ENCODE measurements at regions not wholly inside any gene's neighbourhood (a gene's known extent, or its start where the extent isn't known, plus 50 kb on each side); places are given as distances from the start of the nearest gene placed in this dataset.

- TF ChIP-seq CTCF (IDR thresholded peaks at IDR 0.05; ENCODE audit: borderline replicate concordance, insufficient read depth, low read depth, low read length) = no peak
- no peak overlapping the region for H3K4me3 ChIP-seq (ENCODE audit: low read depth, low read length)
These were observed 645.0 kb upstream of the NOVA1 start for GRCh38 chr14:27242874-27243273.

GRCh38 chr14:27243365-27243764 is 645.5 kb upstream of the NOVA1 start:
- no peak for TF ChIP-seq CTCF (IDR thresholded peaks at IDR 0.05; ENCODE audit: borderline replicate concordance, insufficient read depth, low read depth, low read length)
- no peak overlapping the region for H3K4me3 ChIP-seq (ENCODE audit: low read depth, low read length)

- no peak for TF ChIP-seq CTCF (IDR thresholded peaks at IDR 0.05; ENCODE audit: borderline replicate concordance, insufficient read depth, low read depth, low read length)
- H3K4me3 ChIP-seq (ENCODE audit: low read depth, low read length) = no peak overlapping the region
These were observed 648.1 kb upstream of the NOVA1 start for GRCh38 chr14:27245947-27246346.

GRCh38 chr14:27253966-27254365 is 656.1 kb upstream of the NOVA1 start:
- no peak overlapping the region for H3K4me3 ChIP-seq (ENCODE audit: low read depth, low read length)
- TF ChIP-seq CTCF (IDR thresholded peaks at IDR 0.05; ENCODE audit: borderline replicate concordance, insufficient read depth, low read depth, low read length) = no peak

- TF ChIP-seq CTCF (IDR thresholded peaks at IDR 0.05; ENCODE audit: borderline replicate concordance, insufficient read depth, low read depth, low read length) = no peak
- H3K4me3 ChIP-seq (ENCODE audit: low read depth, low read length) = no peak overlapping the region
These were observed 659.0 kb upstream of the NOVA1 start for GRCh38 chr14:27256805-27257204.

GRCh38 chr14:27267876-27268275 is 670.0 kb upstream of the NOVA1 start:
- no peak for TF ChIP-seq CTCF (IDR thresholded peaks at IDR 0.05; ENCODE audit: borderline replicate concordance, insufficient read depth, low read depth, low read length)
- no peak overlapping the region for H3K4me3 ChIP-seq (ENCODE audit: low read depth, low read length)

- no peak overlapping the region for H3K4me3 ChIP-seq (ENCODE audit: low read depth, low read length)
- TF ChIP-seq CTCF (IDR thresholded peaks at IDR 0.05; ENCODE audit: borderline replicate concordance, insufficient read depth, low read depth, low read length) = no peak
These were observed 672.9 kb upstream of the NOVA1 start for GRCh38 chr14:27270716-27271115.

Measured in GM12875 (cell line).